ENCODE measurements at regions not wholly inside any gene's neighbourhood (a gene's known extent, or its start where the extent isn't known, plus 50 kb on each side); places are given as distances from the start of the nearest gene placed in this dataset.

GRCh38 chr18:42392926-42393325 is 437.9 kb downstream of the PIK3C3 start:
- H3K36me3 Mint-ChIP-seq = no peaks in the 10 kb centered on the region
- H3K36me3 ChIP-seq (ENCODE audit: control insufficient read depth in 2 of 2, extremely low read depth in 1 of 2, insufficient read depth in 1 of 2, low read length in 1 of 2) = no peaks in the 10 kb centered on the region
- no peaks in the 10 kb centered on the region for H3K9me3 ChIP-seq
- no peaks in the 10 kb centered on the region for H3K4me1 Mint-ChIP-seq
- peaks cover 0 to 5% (median 3%) of the 10 kb centered on the region in 3 donors for H3K9me3 Mint-ChIP-seq
- ATAC-seq (replicated peaks in 1 of 4) (no peak), DNase-seq (no peak)
- H3K27me3 ChIP-seq (replicated peaks in 1 of 2; ENCODE audit: control insufficient read depth in 2 of 2, extremely low read depth in 1 of 2, insufficient read depth in 2 of 2, low read length in 1 of 2) = no peaks in the 10 kb centered on the region
- H3K27ac ChIP-seq (ENCODE audit: low read length) = no peak overlapping the region
- H3K4me1 ChIP-seq (ENCODE audit: control insufficient read depth in 1 of 2, extremely low read depth in 1 of 2, insufficient read depth in 2 of 2, low read length in 2 of 2) = no peaks in the 10 kb centered on the region
- no peak overlapping the region for H3K4me3 ChIP-seq (ENCODE audit: control insufficient read depth in 1 of 2, extremely low read depth in 1 of 2, low read length in 1 of 2)
- 33% methylated on average over 1 of the region's 3 CpGs for WGBS (ENCODE audit: insufficient coverage)
- no peak overlapping the region for H3K27ac Mint-ChIP-seq
- ChIA-PET POLR2A (no interaction called here), CTCF (no interaction called here)
- no peaks in the 10 kb centered on the region for H3K27me3 Mint-ChIP-seq
- H3K4me3 Mint-ChIP-seq = no peak overlapping the region

GRCh38 chr18:42394238-42394637 is 439.2 kb downstream of the PIK3C3 start:
- Histone ChIP-seq H3K27me3 (replicated peaks in 1 of 2; ENCODE audit: control insufficient read depth in 2 of 2, extremely low read depth in 1 of 2, insufficient read depth in 2 of 2, low read length in 1 of 2) (no peaks in the 10 kb centered on the region), H3K9me3 (no peaks in the 10 kb centered on the region), H3K36me3 (ENCODE audit: control insufficient read depth in 2 of 2, extremely low read depth in 1 of 2, insufficient read depth in 1 of 2, low read length in 1 of 2) (no peaks in the 10 kb centered on the region), H3K27ac (ENCODE audit: low read length) (no peak overlapping the region), H3K4me1 (ENCODE audit: control insufficient read depth in 1 of 2, extremely low read depth in 1 of 2, insufficient read depth in 2 of 2, low read length in 2 of 2) (no peaks in the 10 kb centered on the region), H3K4me3 (ENCODE audit: control insufficient read depth in 1 of 2, extremely low read depth in 1 of 2, low read length in 1 of 2) (no peak overlapping the region)
- ChIA-PET CTCF (no interaction called here), POLR2A (no interaction called here)
- no peak overlapping the region for H3K4me3 Mint-ChIP-seq
- H3K27ac Mint-ChIP-seq = no peak overlapping the region
- DNase-seq (no peak), ATAC-seq (replicated peaks in 1 of 4) (no peak)
- no peaks in the 10 kb centered on the region for H3K4me1 Mint-ChIP-seq
- H3K27me3 Mint-ChIP-seq = no peaks in the 10 kb centered on the region
- H3K36me3 Mint-ChIP-seq = no peaks in the 10 kb centered on the region
- no peaks in the 10 kb centered on the region for H3K9me3 Mint-ChIP-seq

- Mint-ChIP-seq H3K27ac (no peak overlapping the region), H3K27me3 (no peaks in the 10 kb centered on the region), H3K36me3 (no peaks in the 10 kb centered on the region), H3K9me3 (peaks cover 6 to 9% (median 9%) of the 10 kb centered on the region in 3 donors), H3K4me1 (no peaks in the 10 kb centered on the region), H3K4me3 (no peak overlapping the region)
- Histone ChIP-seq H3K36me3 (ENCODE audit: control insufficient read depth in 2 of 2, extremely low read depth in 1 of 2, insufficient read depth in 1 of 2, low read length in 1 of 2) (no peaks in the 10 kb centered on the region), H3K4me1 (ENCODE audit: control insufficient read depth in 1 of 2, extremely low read depth in 1 of 2, insufficient read depth in 2 of 2, low read length in 2 of 2) (no peaks in the 10 kb centered on the region), H3K4me3 (ENCODE audit: control insufficient read depth in 1 of 2, extremely low read depth in 1 of 2, low read length in 1 of 2) (no peak overlapping the region), H3K27ac (ENCODE audit: low read length) (no peak overlapping the region), H3K9me3 (no peaks in the 10 kb centered on the region), H3K27me3 (replicated peaks in 1 of 2; ENCODE audit: control insufficient read depth in 2 of 2, extremely low read depth in 1 of 2, insufficient read depth in 2 of 2, low read length in 1 of 2) (no peaks in the 10 kb centered on the region)
- DNase-seq (no peak), ATAC-seq (replicated peaks in 1 of 4) (no peak)
- ChIA-PET CTCF (no interaction called here), POLR2A (no interaction called here)
- WGBS (ENCODE audit: insufficient coverage) = no CpG with 5 or more reads among the region's 4 CpGs
These were observed 446.2 kb downstream of the PIK3C3 start for GRCh38 chr18:42401131-42401673.

GRCh38 chr18:42404151-42404550 is 449.1 kb downstream of the PIK3C3 start:
- DNase-seq (no peak), ATAC-seq (replicated peaks in 1 of 4) (no peak)
- H3K27me3 Mint-ChIP-seq = no peaks in the 10 kb centered on the region
- H3K4me3 Mint-ChIP-seq = no peak overlapping the region
- H3K4me1 Mint-ChIP-seq = no peaks in the 10 kb centered on the region
- no peak overlapping the region for H3K27ac Mint-ChIP-seq
- Histone ChIP-seq H3K4me1 (ENCODE audit: control insufficient read depth in 1 of 2, extremely low read depth in 1 of 2, insufficient read depth in 2 of 2, low read length in 2 of 2) (no peaks in the 10 kb centered on the region), H3K27me3 (replicated peaks in 1 of 2; ENCODE audit: control insufficient read depth in 2 of 2, extremely low read depth in 1 of 2, insufficient read depth in 2 of 2, low read length in 1 of 2) (no peaks in the 10 kb centered on the region), H3K27ac (ENCODE audit: low read length) (no peak overlapping the region), H3K4me3 (ENCODE audit: control insufficient read depth in 1 of 2, extremely low read depth in 1 of 2, low read length in 1 of 2) (no peak overlapping the region), H3K9me3 (no peaks in the 10 kb centered on the region), H3K36me3 (ENCODE audit: control insufficient read depth in 2 of 2, extremely low read depth in 1 of 2, insufficient read depth in 1 of 2, low read length in 1 of 2) (no peaks in the 10 kb centered on the region)
- ChIA-PET POLR2A (no interaction called here), CTCF (interaction anchor here in 1 of 2 donors (0.6 kb wide), 1 partner anchor 206 kb away, joined by 15 read pairs; no protein-coding TSS in a partner anchor)
- peaks cover 9 to 15% (median 15%) of the 10 kb centered on the region in 3 donors for H3K9me3 Mint-ChIP-seq
- H3K36me3 Mint-ChIP-seq = no peaks in the 10 kb centered on the region
- WGBS (ENCODE audit: insufficient coverage) = no CpG with 5 or more reads among the region's 2 CpGs

- Mint-ChIP-seq H3K4me3 (no peak overlapping the region), H3K27ac (no peak overlapping the region), H3K36me3 (no peaks in the 10 kb centered on the region), H3K27me3 (no peaks in the 10 kb centered on the region), H3K4me1 (no peaks in the 10 kb centered on the region), H3K9me3 (peaks cover 19 to 23% (median 19%) of the 10 kb centered on the region in 3 donors)
- Histone ChIP-seq H3K9me3 (no peaks in the 10 kb centered on the region), H3K27me3 (replicated peaks in 1 of 2; ENCODE audit: control insufficient read depth in 2 of 2, extremely low read depth in 1 of 2, insufficient read depth in 2 of 2, low read length in 1 of 2) (no peaks in the 10 kb centered on the region), H3K36me3 (ENCODE audit: control insufficient read depth in 2 of 2, extremely low read depth in 1 of 2, insufficient read depth in 1 of 2, low read length in 1 of 2) (no peaks in the 10 kb centered on the region), H3K4me1 (ENCODE audit: control insufficient read depth in 1 of 2, extremely low read depth in 1 of 2, insufficient read depth in 2 of 2, low read length in 2 of 2) (no peaks in the 10 kb centered on the region), H3K27ac (ENCODE audit: low read length) (no peak overlapping the region), H3K4me3 (ENCODE audit: control insufficient read depth in 1 of 2, extremely low read depth in 1 of 2, low read length in 1 of 2) (no peak overlapping the region)
- 66% methylated on average over 5 of the region's 5 CpGs for WGBS (ENCODE audit: insufficient coverage)
- ATAC-seq (replicated peaks in 1 of 4) = no peak
- DNase-seq = no peak
- ChIA-PET POLR2A (no interaction called here), CTCF (interaction anchor here in 1 of 2 donors (0.5 kb wide), 1 partner anchor 294 kb away, joined by 3 read pairs; no protein-coding TSS in a partner anchor)
These were observed 454.0 kb downstream of the PIK3C3 start for GRCh38 chr18:42409005-42409404.

- no peak overlapping the region for H3K27ac ChIP-seq (ENCODE audit: low read length)
- DNase-seq (no peak), ATAC-seq (replicated peaks in 1 of 4) (no peak)
- no peaks in the 10 kb centered on the region for H3K9me3 ChIP-seq
- CTCF ChIA-PET = interaction anchor here in 1 of 2 donors (0.7 kb wide), 1 partner anchor 24 kb away, joined by 5 read pairs; no protein-coding TSS in a partner anchor
- no peak overlapping the region for H3K27ac Mint-ChIP-seq
- no peaks in the 10 kb centered on the region for H3K4me1 ChIP-seq (ENCODE audit: control insufficient read depth in 1 of 2, extremely low read depth in 1 of 2, insufficient read depth in 2 of 2, low read length in 2 of 2)
- POLR2A ChIA-PET = no interaction called here
- H3K36me3 ChIP-seq (ENCODE audit: control insufficient read depth in 2 of 2, extremely low read depth in 1 of 2, insufficient read depth in 1 of 2, low read length in 1 of 2) = no peaks in the 10 kb centered on the region
- H3K9me3 Mint-ChIP-seq = peaks cover 16 to 24% (median 19%) of the 10 kb centered on the region in 3 donors
- no peaks in the 10 kb centered on the region for H3K4me1 Mint-ChIP-seq
- H3K4me3 Mint-ChIP-seq = no peak overlapping the region
- H3K27me3 ChIP-seq (replicated peaks in 1 of 2; ENCODE audit: control insufficient read depth in 2 of 2, extremely low read depth in 1 of 2, insufficient read depth in 2 of 2, low read length in 1 of 2) = no peaks in the 10 kb centered on the region
- H3K36me3 Mint-ChIP-seq = no peaks in the 10 kb centered on the region
- H3K4me3 ChIP-seq (ENCODE audit: control insufficient read depth in 1 of 2, extremely low read depth in 1 of 2, low read length in 1 of 2) = no peak overlapping the region
- no CpG with 5 or more reads among the region's 2 CpGs for WGBS (ENCODE audit: insufficient coverage)
- H3K27me3 Mint-ChIP-seq = no peaks in the 10 kb centered on the region
These were observed 457.2 kb downstream of the PIK3C3 start for GRCh38 chr18:42412281-42412680.

GRCh38 chr18:42412896-42413295 is 457.9 kb downstream of the PIK3C3 start:
- no peak for DNase-seq
- H3K4me1 Mint-ChIP-seq = no peaks in the 10 kb centered on the region
- no peak overlapping the region for H3K4me3 ChIP-seq (ENCODE audit: control insufficient read depth in 1 of 2, extremely low read depth in 1 of 2, low read length in 1 of 2)
- ChIA-PET CTCF (no interaction called here), POLR2A (no interaction called here)
- no peaks in the 10 kb centered on the region for H3K27me3 Mint-ChIP-seq
- H3K9me3 Mint-ChIP-seq = peaks cover 12 to 27% (median 14%) of the 10 kb centered on the region in 3 donors
- H3K27me3 ChIP-seq (replicated peaks in 1 of 2; ENCODE audit: control insufficient read depth in 2 of 2, extremely low read depth in 1 of 2, insufficient read depth in 2 of 2, low read length in 1 of 2) = no peaks in the 10 kb centered on the region
- H3K4me3 Mint-ChIP-seq = no peak overlapping the region
- ATAC-seq (replicated peaks in 1 of 4) = no peak
- no peaks in the 10 kb centered on the region for H3K36me3 ChIP-seq (ENCODE audit: control insufficient read depth in 2 of 2, extremely low read depth in 1 of 2, insufficient read depth in 1 of 2, low read length in 1 of 2)
- no peak overlapping the region for H3K27ac ChIP-seq (ENCODE audit: low read length)
- WGBS (ENCODE audit: insufficient coverage) = no CpG with 5 or more reads among the region's 2 CpGs
- no peaks in the 10 kb centered on the region for H3K4me1 ChIP-seq (ENCODE audit: control insufficient read depth in 1 of 2, extremely low read depth in 1 of 2, insufficient read depth in 2 of 2, low read length in 2 of 2)
- no peak overlapping the region for H3K27ac Mint-ChIP-seq
- H3K9me3 ChIP-seq = no peaks in the 10 kb centered on the region
- H3K36me3 Mint-ChIP-seq = no peaks in the 10 kb centered on the region

Measured in T-cell (primary cell).